ENCODE measurements at regions not wholly inside any gene's neighbourhood (a gene's known extent, or its start where the extent isn't known, plus 50 kb on each side); places are given as distances from the start of the nearest gene placed in this dataset.

GRCh38 chr16:27670071-27670810, 120.3 kb downstream of the KATNIP start:
- Histone ChIP-seq H3K36me3 (ENCODE audit: control insufficient read depth, insufficient read depth, low read length) (no peaks in the 10 kb centered on the region; the same call in 1 of the 2 replicates), H3K4me3 (ENCODE audit: low read depth, low read length) (no peak overlapping the region), H3K27me3 (ENCODE audit: control insufficient read depth, insufficient read depth, low read length) (no peaks in the 10 kb centered on the region)
- CTCF ChIA-PET: interaction anchor here (0.9 to 2.1 kb wide), 3 partner anchors 12 to 30 kb away, joined by 3 to 4 read pairs (median 3); no protein-coding TSS in a partner anchor
- no peak for DNase-seq (ENCODE audit: low read depth)
- no peak for TF ChIP-seq CTCF (IDR thresholded peaks at IDR 0.05; ENCODE audit: insufficient read depth, low read depth, low read length)
- POLR2A ChIA-PET: no interaction called here

- DNase-seq (ENCODE audit: low read depth): no peak
- no peaks in the 10 kb centered on the region; the same call in 1 of the 2 replicates for H3K36me3 ChIP-seq (ENCODE audit: control insufficient read depth, insufficient read depth, low read length)
- CTCF ChIA-PET: interaction anchor here (1.2 to 1.3 kb wide), 2 partner anchors 14 to 20 kb away, joined by 3 to 4 read pairs; no protein-coding TSS in a partner anchor
- no peak overlapping the region for H3K4me3 ChIP-seq (ENCODE audit: low read depth, low read length)
- no peaks in the 10 kb centered on the region for H3K27me3 ChIP-seq (ENCODE audit: control insufficient read depth, insufficient read depth, low read length)
- no peak for TF ChIP-seq CTCF (IDR thresholded peaks at IDR 0.05; ENCODE audit: insufficient read depth, low read depth, low read length)
- POLR2A ChIA-PET: no interaction called here
Measured at GRCh38 chr16:27671410-27671809, 121.5 kb downstream of the KATNIP start.

GRCh38 chr16:27676839-27677238, 126.9 kb downstream of the KATNIP start:
- ChIA-PET POLR2A (no interaction called here), CTCF (interaction anchor here (1.3 kb wide), 1 partner anchor 8 kb away, joined by 3 read pairs; no protein-coding TSS in a partner anchor)
- no peak for DNase-seq (ENCODE audit: low read depth)

GRCh38 chr16:27677263-27677662, 127.3 kb downstream of the KATNIP start:
- CTCF ChIA-PET: interaction anchor here (1.3 kb wide), 1 partner anchor 7 kb away, joined by 3 read pairs; no protein-coding TSS in a partner anchor
- no peak for TF ChIP-seq CTCF (IDR thresholded peaks at IDR 0.05; ENCODE audit: insufficient read depth, low read depth, low read length)
- DNase-seq (ENCODE audit: low read depth): no peak
- H3K4me3 ChIP-seq (ENCODE audit: low read depth, low read length): no peak overlapping the region
- POLR2A ChIA-PET: no interaction called here
- peaks cover 5% of the 10 kb centered on the region for H3K36me3 ChIP-seq (ENCODE audit: control insufficient read depth, insufficient read depth, low read length)
- H3K27me3 ChIP-seq (ENCODE audit: control insufficient read depth, insufficient read depth, low read length): no peaks in the 10 kb centered on the region

More at GRCh38 chr16:27676839-27677238, 126.9 kb downstream of the KATNIP start:
- H3K27me3 ChIP-seq (ENCODE audit: control insufficient read depth, insufficient read depth, low read length): no peaks in the 10 kb centered on the region
- no peak for TF ChIP-seq CTCF (IDR thresholded peaks at IDR 0.05; ENCODE audit: insufficient read depth, low read depth, low read length)
- H3K36me3 ChIP-seq (ENCODE audit: control insufficient read depth, insufficient read depth, low read length): peaks cover 5% of the 10 kb centered on the region
- H3K4me3 ChIP-seq (ENCODE audit: low read depth, low read length): no peak overlapping the region

- CTCF ChIA-PET: no interaction called here
Measured at GRCh38 chr16:27678955-27679354, 129.0 kb downstream of the KATNIP start.

More at GRCh38 chr16:27678955-27679354, 129.0 kb downstream of the KATNIP start:
- peak; percentile 36 for DNase-seq (ENCODE audit: low read depth)
- no peak for TF ChIP-seq CTCF (IDR thresholded peaks at IDR 0.05; ENCODE audit: insufficient read depth, low read depth, low read length)
- peaks cover 10% of the 10 kb centered on the region for H3K36me3 ChIP-seq (ENCODE audit: control insufficient read depth, insufficient read depth, low read length)
- no peak overlapping the region for H3K4me3 ChIP-seq (ENCODE audit: low read depth, low read length)
- no peaks in the 10 kb centered on the region for H3K27me3 ChIP-seq (ENCODE audit: control insufficient read depth, insufficient read depth, low read length)
- POLR2A ChIA-PET: no interaction called here
